ENCODE measurements at regions not wholly inside any gene's neighbourhood (a gene's known extent, or its start where the extent isn't known, plus 50 kb on each side); places are given as distances from the start of the nearest gene placed in this dataset.

- H3K9me3 ChIP-seq (replicated peaks in 1 of 2; ENCODE audit: control insufficient read depth in 2 of 2, insufficient read depth in 1 of 2, low read depth in 1 of 2, low read length in 2 of 2), result peaks cover 9 to 10% of the 10 kb centered on the region in 2 donors
- no peak overlapping the region for H4K8ac ChIP-seq (ENCODE audit: low read depth, low read length)
- no peak overlapping the region for H4K91ac ChIP-seq (ENCODE audit: low read depth, low read length, poor library complexity)
- H3K14ac ChIP-seq (ENCODE audit: low read length), result no peak overlapping the region
- H3K36me3 ChIP-seq (replicated peaks in 1 of 2; ENCODE audit: control insufficient read depth in 2 of 2, insufficient read depth in 2 of 2, low read length in 2 of 2), result no peaks in the 10 kb centered on the region
- no peak overlapping the region for H3K27ac ChIP-seq (replicated peaks; ENCODE audit: low read length)
- no peak overlapping the region for H3K4ac ChIP-seq (ENCODE audit: low read length)
- no peak overlapping the region for H2AK5ac ChIP-seq (ENCODE audit: low read depth, low read length)
- no peak overlapping the region for H2BK12ac ChIP-seq (ENCODE audit: low read length)
- H3K4me1 ChIP-seq (ENCODE audit: control insufficient read depth in 2 of 2, insufficient read depth in 1 of 2, low read depth in 1 of 2, low read length in 2 of 2), result no peaks in the 10 kb centered on the region
- no peak overlapping the region for H2AFZ ChIP-seq (ENCODE audit: low read length)
- no peaks in the 10 kb centered on the region for H3K79me1 ChIP-seq (ENCODE audit: low read depth, low read length)
- H2BK15ac ChIP-seq (ENCODE audit: low read length), result no peak overlapping the region
- no peak for DNase-seq (ENCODE audit: low spot score)
- WGBS, 2 donors (ENCODE audit: extremely low coverage in 2 of 2, insufficient read length in 2 of 2, insufficient replicate concordance in 1 of 2), result no CpG with 5 or more reads among the region's 8 CpGs
- H3K4me3 ChIP-seq (ENCODE audit: low read length in 2 of 2), result no peak overlapping the region
- H2BK120ac ChIP-seq (ENCODE audit: low read depth, low read length), result no peak overlapping the region
- no peak overlapping the region for H3K4me2 ChIP-seq (ENCODE audit: insufficient read depth, low read length, poor library complexity, severe bottlenecking)
- no peak overlapping the region for H2BK5ac ChIP-seq (ENCODE audit: low read length)
- no peaks in the 10 kb centered on the region for H3K27me3 ChIP-seq (ENCODE audit: control insufficient read depth in 3 of 3, insufficient read depth in 3 of 3, low read depth in 1 of 3, low read length in 3 of 3)
- no peak overlapping the region for H3K23ac ChIP-seq (ENCODE audit: low read depth, low read length, poor library complexity)
- no peak overlapping the region for H3K18ac ChIP-seq (ENCODE audit: low read length)
- no peak overlapping the region for H3K9ac ChIP-seq (ENCODE audit: low read depth, low read length, poor library complexity)
These were observed 254.1 kb downstream of the ARL4A start for GRCh38 chr7:12941512-12941911.

- no peak overlapping the region for H3K9ac ChIP-seq (ENCODE audit: low read depth, low read length, poor library complexity)
- H4K91ac ChIP-seq (ENCODE audit: low read depth, low read length, poor library complexity), result no peak overlapping the region
- no peak overlapping the region for H3K4me3 ChIP-seq (ENCODE audit: low read length in 2 of 2)
- H3K4me2 ChIP-seq (ENCODE audit: insufficient read depth, low read length, poor library complexity, severe bottlenecking), result no peak overlapping the region
- no peak overlapping the region for H2BK12ac ChIP-seq (ENCODE audit: low read length)
- DNase-seq (ENCODE audit: low spot score), result no peak
- no peak overlapping the region for H3K18ac ChIP-seq (ENCODE audit: low read length)
- no peak overlapping the region for H3K14ac ChIP-seq (ENCODE audit: low read length)
- no peak overlapping the region for H3K4ac ChIP-seq (ENCODE audit: low read length)
- H2BK5ac ChIP-seq (ENCODE audit: low read length), result no peak overlapping the region
- no peak overlapping the region for H3K23ac ChIP-seq (ENCODE audit: low read depth, low read length, poor library complexity)
- H3K27me3 ChIP-seq (ENCODE audit: control insufficient read depth in 3 of 3, insufficient read depth in 3 of 3, low read depth in 1 of 3, low read length in 3 of 3), result no peaks in the 10 kb centered on the region
- H3K36me3 ChIP-seq (replicated peaks in 1 of 2; ENCODE audit: control insufficient read depth in 2 of 2, insufficient read depth in 2 of 2, low read length in 2 of 2), result no peaks in the 10 kb centered on the region
- H2AFZ ChIP-seq (ENCODE audit: low read length), result no peak overlapping the region
- no peaks in the 10 kb centered on the region for H3K79me1 ChIP-seq (ENCODE audit: low read depth, low read length)
- H3K4me1 ChIP-seq (ENCODE audit: control insufficient read depth in 2 of 2, insufficient read depth in 1 of 2, low read depth in 1 of 2, low read length in 2 of 2), result no peaks in the 10 kb centered on the region
- no CpG with 5 or more reads among the region's 2 CpGs for WGBS, 2 donors (ENCODE audit: extremely low coverage in 2 of 2, insufficient read length in 2 of 2, insufficient replicate concordance in 1 of 2)
- H3K9me3 ChIP-seq (replicated peaks in 1 of 2; ENCODE audit: control insufficient read depth in 2 of 2, insufficient read depth in 1 of 2, low read depth in 1 of 2, low read length in 2 of 2), result peaks cover 9 to 10% of the 10 kb centered on the region in 2 donors
- no peak overlapping the region for H2AK5ac ChIP-seq (ENCODE audit: low read depth, low read length)
- H4K8ac ChIP-seq (ENCODE audit: low read depth, low read length), result no peak overlapping the region
- H3K27ac ChIP-seq (replicated peaks; ENCODE audit: low read length), result no peak overlapping the region
- no peak overlapping the region for H2BK15ac ChIP-seq (ENCODE audit: low read length)
- no peak overlapping the region for H2BK120ac ChIP-seq (ENCODE audit: low read depth, low read length)
These were observed 255.2 kb downstream of the ARL4A start for GRCh38 chr7:12942609-12943008.

- no peak overlapping the region for H3K18ac ChIP-seq (ENCODE audit: low read length)
- WGBS, 2 donors (ENCODE audit: extremely low coverage in 2 of 2, insufficient read length in 2 of 2, insufficient replicate concordance in 1 of 2), result no CpG with 5 or more reads among the region's 2 CpGs
- no peaks in the 10 kb centered on the region for H3K27me3 ChIP-seq (ENCODE audit: control insufficient read depth in 3 of 3, insufficient read depth in 3 of 3, low read depth in 1 of 3, low read length in 3 of 3)
- no peaks in the 10 kb centered on the region for H3K4me1 ChIP-seq (ENCODE audit: control insufficient read depth in 2 of 2, insufficient read depth in 1 of 2, low read depth in 1 of 2, low read length in 2 of 2)
- no peak overlapping the region for H3K23ac ChIP-seq (ENCODE audit: low read depth, low read length, poor library complexity)
- H4K8ac ChIP-seq (ENCODE audit: low read depth, low read length), result no peak overlapping the region
- no peak overlapping the region for H2BK12ac ChIP-seq (ENCODE audit: low read length)
- H3K9me3 ChIP-seq (replicated peaks in 1 of 2; ENCODE audit: control insufficient read depth in 2 of 2, insufficient read depth in 1 of 2, low read depth in 1 of 2, low read length in 2 of 2), result peaks cover 9 to 10% of the 10 kb centered on the region in 2 donors
- no peak overlapping the region for H3K14ac ChIP-seq (ENCODE audit: low read length)
- H3K4me3 ChIP-seq (ENCODE audit: low read length in 2 of 2), result no peak overlapping the region
- no peak overlapping the region for H3K4me2 ChIP-seq (ENCODE audit: insufficient read depth, low read length, poor library complexity, severe bottlenecking)
- H2BK15ac ChIP-seq (ENCODE audit: low read length), result no peak overlapping the region
- no peak overlapping the region for H3K4ac ChIP-seq (ENCODE audit: low read length)
- H3K79me1 ChIP-seq (ENCODE audit: low read depth, low read length), result no peaks in the 10 kb centered on the region
- no peak overlapping the region for H4K91ac ChIP-seq (ENCODE audit: low read depth, low read length, poor library complexity)
- no peak overlapping the region for H2AK5ac ChIP-seq (ENCODE audit: low read depth, low read length)
- H3K9ac ChIP-seq (ENCODE audit: low read depth, low read length, poor library complexity), result no peak overlapping the region
- H2BK5ac ChIP-seq (ENCODE audit: low read length), result no peak overlapping the region
- H3K36me3 ChIP-seq (replicated peaks in 1 of 2; ENCODE audit: control insufficient read depth in 2 of 2, insufficient read depth in 2 of 2, low read length in 2 of 2), result no peaks in the 10 kb centered on the region
- DNase-seq (ENCODE audit: low spot score), result no peak
- H3K27ac ChIP-seq (replicated peaks; ENCODE audit: low read length), result no peak overlapping the region
- no peak overlapping the region for H2AFZ ChIP-seq (ENCODE audit: low read length)
- no peak overlapping the region for H2BK120ac ChIP-seq (ENCODE audit: low read depth, low read length)
These were observed 256.3 kb downstream of the ARL4A start for GRCh38 chr7:12943781-12944180.

- no peak for DNase-seq (ENCODE audit: low spot score)
- no peak overlapping the region for H3K4ac ChIP-seq (ENCODE audit: low read length)
- H2BK120ac ChIP-seq (ENCODE audit: low read depth, low read length), result no peak overlapping the region
- H3K9me3 ChIP-seq (replicated peaks in 1 of 2; ENCODE audit: control insufficient read depth in 2 of 2, insufficient read depth in 1 of 2, low read depth in 1 of 2, low read length in 2 of 2), result no peaks in the 10 kb centered on the region
- H3K4me3 ChIP-seq (ENCODE audit: low read length in 2 of 2), result no peak overlapping the region
- no peak overlapping the region for H4K8ac ChIP-seq (ENCODE audit: low read depth, low read length)
- H3K79me1 ChIP-seq (ENCODE audit: low read depth, low read length), result no peaks in the 10 kb centered on the region
- H2AFZ ChIP-seq (ENCODE audit: low read length), result no peak overlapping the region
- no peak overlapping the region for H3K27ac ChIP-seq (replicated peaks; ENCODE audit: low read length)
- H3K27me3 ChIP-seq (ENCODE audit: control insufficient read depth in 3 of 3, insufficient read depth in 3 of 3, low read depth in 1 of 3, low read length in 3 of 3), result no peaks in the 10 kb centered on the region
- H3K23ac ChIP-seq (ENCODE audit: low read depth, low read length, poor library complexity), result no peak overlapping the region
- H2AK5ac ChIP-seq (ENCODE audit: low read depth, low read length), result no peak overlapping the region
- H3K18ac ChIP-seq (ENCODE audit: low read length), result no peak overlapping the region
- H2BK15ac ChIP-seq (ENCODE audit: low read length), result no peak overlapping the region
- no peaks in the 10 kb centered on the region for H3K4me1 ChIP-seq (ENCODE audit: control insufficient read depth in 2 of 2, insufficient read depth in 1 of 2, low read depth in 1 of 2, low read length in 2 of 2)
- no peaks in the 10 kb centered on the region for H3K36me3 ChIP-seq (replicated peaks in 1 of 2; ENCODE audit: control insufficient read depth in 2 of 2, insufficient read depth in 2 of 2, low read length in 2 of 2)
- H3K14ac ChIP-seq (ENCODE audit: low read length), result no peak overlapping the region
- H4K91ac ChIP-seq (ENCODE audit: low read depth, low read length, poor library complexity), result no peak overlapping the region
- WGBS, 2 donors (ENCODE audit: extremely low coverage in 2 of 2, insufficient read length in 2 of 2, insufficient replicate concordance in 1 of 2), result no CpG with 5 or more reads among the region's 2 CpGs
- no peak overlapping the region for H2BK5ac ChIP-seq (ENCODE audit: low read length)
- H3K4me2 ChIP-seq (ENCODE audit: insufficient read depth, low read length, poor library complexity, severe bottlenecking), result no peak overlapping the region
- no peak overlapping the region for H3K9ac ChIP-seq (ENCODE audit: low read depth, low read length, poor library complexity)
- H2BK12ac ChIP-seq (ENCODE audit: low read length), result no peak overlapping the region
These were observed 258.5 kb downstream of the ARL4A start for GRCh38 chr7:12945901-12946300.

Measured in neuronal stem cell (in vitro differentiated cells).